UCSD-AML1 (cell line): ENCODE measurements at regions not wholly inside any gene's neighbourhood (a gene's known extent, or its start where the extent isn't known, plus 50 kb on each side); places are given as distances from the start of the nearest gene placed in this dataset.

Experiments used
- DNase-seq: peaks from one replicate; lab custom pipeline; 2025; ENCODE audit not compliant: unreplicated experiment; lab: John Stamatoyannopoulos, UW

DNA sequence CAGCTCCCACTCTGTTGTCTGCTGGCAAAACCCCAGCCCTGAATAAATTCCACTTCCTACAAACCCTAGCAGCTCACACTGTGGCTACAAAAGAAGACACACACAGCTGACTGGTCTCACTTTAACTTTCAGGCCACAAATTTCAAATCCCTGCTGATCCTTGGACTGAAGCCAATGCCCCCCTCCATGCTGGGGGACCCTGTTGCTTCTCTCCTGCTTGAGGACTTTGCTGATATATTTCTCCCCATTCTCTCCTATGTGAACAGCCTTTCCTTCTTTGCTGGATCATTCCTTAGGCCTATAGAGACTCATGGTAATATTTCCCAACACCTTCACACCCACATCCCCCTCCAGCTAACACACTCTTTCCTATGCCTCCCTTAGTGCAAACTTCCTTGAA, 79.6 kb upstream of the ADRA1B start:
- DNase-seq, result no peak

DNA sequence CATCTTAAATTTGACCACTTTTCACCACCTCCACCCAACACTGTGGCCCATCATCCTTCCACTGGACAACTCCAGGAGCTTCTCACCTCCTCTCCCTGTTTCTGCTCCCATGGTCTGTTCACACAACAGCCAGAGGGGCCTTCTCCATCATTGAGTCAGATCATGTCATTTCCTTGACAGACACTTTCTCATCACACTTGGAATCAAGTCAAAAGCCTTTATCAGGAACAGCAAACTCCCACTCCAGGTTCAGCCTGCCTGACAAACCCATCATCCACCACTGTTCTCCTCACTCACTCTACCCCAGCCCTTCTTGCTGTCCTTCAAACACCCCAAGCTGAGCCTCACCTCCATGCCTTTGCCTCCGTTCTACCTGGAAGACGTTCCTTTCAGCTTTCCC, 78.4 kb upstream of the ADRA1B start:
- no peak for DNase-seq

- DNase-seq, result no peak
Observed at GRCh38 chr5:159838551-159839222, 77.6 kb upstream of the ADRA1B start.

DNA sequence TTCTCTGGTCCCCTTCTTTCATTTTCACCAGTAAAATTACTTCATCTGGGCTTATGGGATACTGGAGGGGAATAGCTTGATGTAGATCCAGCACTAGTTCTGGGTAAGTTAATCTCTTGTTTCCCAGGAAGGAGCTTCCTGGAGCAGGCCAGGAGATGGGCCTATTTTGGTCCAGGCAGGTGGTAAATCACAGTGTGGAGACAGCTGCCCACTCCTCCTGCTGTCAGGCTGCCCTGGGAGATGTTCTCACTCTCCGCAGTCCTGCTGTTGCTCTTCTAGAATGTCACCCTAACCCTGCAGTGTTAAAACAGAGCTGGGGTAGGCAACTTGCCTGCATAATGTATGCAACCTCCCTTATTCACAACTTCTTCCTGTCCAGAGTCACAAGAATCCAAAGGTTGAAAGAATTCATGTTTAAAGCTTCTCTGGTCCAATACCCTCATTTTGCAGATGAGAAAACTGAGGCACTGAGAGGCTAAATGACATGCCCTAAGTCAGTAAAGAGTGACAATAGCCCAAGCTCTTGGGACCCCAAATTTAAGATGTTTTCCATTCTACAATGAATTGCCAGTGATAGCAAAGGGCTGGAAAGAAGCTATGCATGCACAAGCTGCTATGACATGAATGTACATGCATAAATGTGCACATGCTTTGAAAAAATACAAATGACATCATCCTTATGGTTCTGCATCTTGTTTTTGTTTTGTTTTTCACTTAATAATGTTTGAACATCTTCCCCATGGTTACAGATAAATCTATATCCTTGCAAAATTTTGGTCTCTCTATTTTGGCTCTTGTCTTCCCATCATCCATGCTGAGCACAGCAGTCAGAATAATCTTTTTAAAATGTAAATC, 71.8 kb upstream of the ADRA1B start:
- no peak for DNase-seq

DNA sequence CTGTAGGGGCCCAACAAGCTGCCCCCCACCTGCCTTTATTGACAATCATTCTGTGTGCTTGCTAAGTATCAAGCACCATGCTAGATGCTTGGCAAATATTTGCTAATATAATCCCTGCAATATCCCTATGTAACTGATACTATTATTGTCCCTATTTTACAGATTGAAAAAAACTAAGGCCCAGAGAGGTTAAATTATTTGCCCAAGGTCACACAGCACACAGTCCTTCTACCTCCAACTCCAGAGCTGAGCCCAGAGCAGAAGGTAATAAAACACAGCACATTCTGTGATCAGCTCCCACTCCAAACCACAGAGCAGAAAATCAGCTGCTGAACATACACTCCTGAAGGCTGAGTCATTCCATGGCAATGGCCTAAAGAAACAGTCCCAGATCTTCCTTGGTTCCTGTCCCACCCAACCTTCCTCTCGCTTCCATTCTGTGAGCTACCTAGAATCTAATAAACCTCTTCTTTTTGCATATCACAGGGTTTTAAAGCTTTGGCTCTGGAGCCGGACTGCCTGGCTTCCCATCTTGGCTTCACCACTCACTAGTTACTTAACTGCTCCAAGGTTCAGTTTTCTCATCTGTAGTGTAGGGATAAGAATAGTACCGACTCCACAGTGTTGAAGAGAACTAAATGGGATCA, 66.7 kb upstream of the ADRA1B start:
- DNase-seq, result no peak

DNA sequence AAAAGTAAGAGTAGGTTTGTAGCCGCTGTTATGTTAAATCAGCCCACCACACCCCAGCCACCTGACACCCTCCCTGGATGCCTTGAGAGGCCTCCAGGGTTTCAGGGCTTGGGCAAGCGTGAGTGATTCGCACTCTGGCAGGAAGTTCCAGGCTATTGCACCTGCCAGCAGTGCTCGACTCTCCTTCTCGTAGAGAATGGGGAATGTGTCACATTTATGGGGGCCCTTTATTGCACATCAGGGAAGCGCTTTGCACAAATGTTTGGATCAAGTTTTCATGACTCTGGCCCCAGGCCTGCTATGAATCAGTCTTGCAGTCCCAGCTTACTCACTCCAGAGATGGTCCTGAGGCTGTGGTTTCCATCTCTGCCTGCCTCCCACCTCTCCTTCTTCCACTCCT, 66.1 kb upstream of the ADRA1B start:
- no peak for DNase-seq

DNA sequence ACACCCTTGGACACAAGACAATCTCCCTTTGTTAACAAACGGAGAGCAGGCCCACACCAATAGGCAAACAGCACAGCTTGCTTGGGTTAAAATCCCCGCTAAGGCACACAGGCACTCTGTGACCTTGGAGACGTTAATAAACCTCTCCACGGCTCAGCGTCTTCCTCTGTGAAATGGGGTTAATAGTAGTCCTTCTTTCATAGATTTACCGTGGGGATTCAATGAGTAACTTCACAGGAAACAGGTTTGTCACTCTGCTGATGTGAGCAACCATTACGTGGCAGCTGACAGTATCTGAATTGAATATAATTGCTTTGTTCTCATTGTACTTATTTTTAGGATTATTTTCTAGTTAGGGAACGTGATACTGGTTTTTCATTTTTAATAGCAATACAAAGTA, 65.2 kb upstream of the ADRA1B start:
- no peak for DNase-seq

DNA sequence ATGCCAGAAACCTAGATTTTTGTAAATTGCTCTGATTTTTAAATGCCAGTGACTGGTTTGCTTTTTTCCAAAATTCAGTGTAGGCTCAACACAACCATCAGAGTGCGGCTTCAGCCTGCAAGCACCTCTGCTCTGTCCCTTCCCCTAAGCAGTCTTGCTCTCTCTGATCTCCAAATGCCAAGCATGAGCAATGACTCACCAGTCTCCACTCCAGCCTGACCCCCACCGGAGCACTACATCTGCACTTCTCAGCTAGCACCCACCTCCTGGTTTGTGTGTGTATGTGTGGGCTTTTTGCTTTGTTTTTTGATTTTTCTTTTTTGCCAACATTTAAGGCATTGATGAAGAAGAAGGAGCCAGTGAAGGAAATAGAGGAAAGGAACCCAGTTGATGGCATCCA, 61.4 kb upstream of the ADRA1B start:
- no peak for DNase-seq

- DNase-seq, result no peak
Observed at GRCh38 chr5:159855476-159856191, 60.6 kb upstream of the ADRA1B start.

- no peak for DNase-seq
Observed at GRCh38 chr5:159858871-159859270, 57.4 kb upstream of the ADRA1B start.

GRCh38 chr5:159861086-159861485, 55.2 kb upstream of the ADRA1B start:
- DNase-seq, result no peak

- DNase-seq, result no peak
Observed at GRCh38 chr5:159864885-159865691, 51.2 kb upstream of the ADRA1B start.

DNA sequence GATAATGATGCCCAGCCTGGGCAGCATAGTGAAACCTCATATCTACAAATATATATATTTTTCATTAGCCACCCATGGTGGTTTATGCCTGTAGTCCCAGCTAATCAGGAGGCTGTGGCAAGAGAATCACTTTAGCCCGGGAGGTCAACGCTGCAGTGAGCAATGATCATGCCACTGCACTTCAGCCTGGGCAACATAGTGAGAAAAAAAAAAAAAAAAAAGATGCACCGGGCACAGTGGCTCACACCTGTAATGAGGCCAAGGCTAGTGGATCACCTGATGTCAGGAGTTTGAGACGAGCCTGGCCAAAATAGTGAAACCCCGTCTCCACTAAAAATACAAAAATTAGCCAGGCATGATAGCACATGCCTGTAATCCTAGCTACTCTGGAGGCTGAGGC, 50.2 kb upstream of the ADRA1B start:
- no peak for DNase-seq
